ENCODE measurements at regions not wholly inside any gene's neighbourhood (a gene's known extent, or its start where the extent isn't known, plus 50 kb on each side); places are given as distances from the start of the nearest gene placed in this dataset.
"Not testable (repeated sequence)": the region's sequence is repeated elsewhere in the genome, so short reads cannot be mapped to it uniquely, and the experiment has no call there.

- no peak for DNase-seq
Measured at GRCh38 chr16:88325087-88325750, 57.5 kb upstream of the ZNF469 start.

- DNase-seq: no peak
Measured at GRCh38 chr16:88325976-88326375, 56.8 kb upstream of the ZNF469 start.

DNA sequence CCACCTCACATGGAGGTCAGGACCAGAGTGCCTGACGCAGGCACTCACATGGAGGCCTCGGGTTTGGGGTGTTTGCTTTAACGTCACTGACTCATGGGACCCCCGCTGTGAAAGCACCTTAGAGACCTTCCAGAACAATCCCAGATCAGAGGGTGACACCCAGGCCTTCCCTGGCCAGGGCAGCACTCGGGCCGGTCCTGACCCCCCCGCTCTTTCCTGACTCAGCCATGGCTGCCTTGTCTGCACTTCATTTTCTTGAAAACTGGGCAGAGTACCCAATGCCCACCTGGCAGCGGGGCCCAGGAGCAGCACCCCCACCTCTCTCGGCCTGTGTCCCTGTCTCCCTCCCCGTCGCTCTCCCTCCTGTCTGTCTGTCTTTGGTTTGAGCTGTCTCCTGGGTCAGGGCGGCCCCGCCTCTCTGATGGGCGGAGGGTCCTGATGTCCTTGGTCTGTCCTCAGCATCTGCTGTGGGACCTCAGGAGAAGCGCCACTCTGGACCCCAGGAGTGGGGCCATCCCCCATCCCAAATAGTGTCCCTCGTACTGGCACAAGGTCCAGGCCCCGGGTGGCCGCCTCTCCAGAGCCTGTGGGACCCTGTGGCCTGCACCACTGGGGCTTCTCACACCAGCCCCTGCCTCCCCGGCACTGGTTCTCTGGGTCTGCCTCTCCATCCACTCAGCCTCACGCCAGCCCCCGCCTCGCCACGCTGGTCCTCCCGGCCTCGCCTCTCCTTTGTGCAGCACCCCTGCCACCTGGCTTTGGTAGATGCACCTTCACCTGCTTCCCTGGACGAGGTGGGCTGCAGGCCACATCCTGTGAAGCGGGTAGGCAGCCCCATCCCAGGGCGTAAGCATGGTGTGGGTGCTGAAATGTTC is 55.9 kb upstream of the ZNF469 start:
- no peak for DNase-seq

DNA sequence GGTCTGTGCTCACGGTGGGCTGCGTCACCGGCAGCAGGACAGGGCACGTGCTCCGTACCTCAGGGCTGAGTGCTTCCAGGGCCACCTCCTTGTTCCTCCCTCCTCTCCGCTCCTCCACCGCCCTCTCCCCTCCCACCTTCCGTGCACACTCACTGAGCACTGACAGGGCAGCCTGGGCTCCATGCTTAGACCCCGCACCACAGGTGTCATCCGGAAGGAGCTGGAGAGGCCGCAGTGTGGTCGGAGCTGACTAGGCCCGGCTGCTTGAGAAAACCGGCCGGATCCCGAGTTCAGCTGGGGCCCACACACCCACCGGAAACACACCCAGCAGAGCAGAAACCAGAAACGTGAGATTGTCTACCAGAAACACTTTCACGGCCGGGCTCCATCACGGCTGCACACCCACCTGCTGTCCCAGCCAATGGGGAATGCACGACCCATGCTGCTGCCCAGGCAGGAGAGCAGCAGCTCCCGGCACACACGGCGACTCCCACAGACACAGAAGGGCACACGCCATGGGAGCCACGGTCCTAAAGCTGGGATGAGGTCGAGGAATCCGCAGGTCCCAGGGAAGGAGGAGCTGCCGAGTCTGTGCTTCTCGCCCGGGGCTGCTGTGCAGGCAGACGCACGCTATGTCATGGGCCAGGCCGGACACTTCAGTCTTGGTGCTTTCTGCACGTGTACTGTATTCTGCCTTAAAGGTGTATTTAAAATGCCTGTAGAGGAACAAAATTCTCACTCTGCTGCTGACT is 55.0 kb upstream of the ZNF469 start:
- DNase-seq: no peak

- DNase-seq: no peak
Measured at GRCh38 chr16:88328313-88328980, 54.3 kb upstream of the ZNF469 start.

DNA sequence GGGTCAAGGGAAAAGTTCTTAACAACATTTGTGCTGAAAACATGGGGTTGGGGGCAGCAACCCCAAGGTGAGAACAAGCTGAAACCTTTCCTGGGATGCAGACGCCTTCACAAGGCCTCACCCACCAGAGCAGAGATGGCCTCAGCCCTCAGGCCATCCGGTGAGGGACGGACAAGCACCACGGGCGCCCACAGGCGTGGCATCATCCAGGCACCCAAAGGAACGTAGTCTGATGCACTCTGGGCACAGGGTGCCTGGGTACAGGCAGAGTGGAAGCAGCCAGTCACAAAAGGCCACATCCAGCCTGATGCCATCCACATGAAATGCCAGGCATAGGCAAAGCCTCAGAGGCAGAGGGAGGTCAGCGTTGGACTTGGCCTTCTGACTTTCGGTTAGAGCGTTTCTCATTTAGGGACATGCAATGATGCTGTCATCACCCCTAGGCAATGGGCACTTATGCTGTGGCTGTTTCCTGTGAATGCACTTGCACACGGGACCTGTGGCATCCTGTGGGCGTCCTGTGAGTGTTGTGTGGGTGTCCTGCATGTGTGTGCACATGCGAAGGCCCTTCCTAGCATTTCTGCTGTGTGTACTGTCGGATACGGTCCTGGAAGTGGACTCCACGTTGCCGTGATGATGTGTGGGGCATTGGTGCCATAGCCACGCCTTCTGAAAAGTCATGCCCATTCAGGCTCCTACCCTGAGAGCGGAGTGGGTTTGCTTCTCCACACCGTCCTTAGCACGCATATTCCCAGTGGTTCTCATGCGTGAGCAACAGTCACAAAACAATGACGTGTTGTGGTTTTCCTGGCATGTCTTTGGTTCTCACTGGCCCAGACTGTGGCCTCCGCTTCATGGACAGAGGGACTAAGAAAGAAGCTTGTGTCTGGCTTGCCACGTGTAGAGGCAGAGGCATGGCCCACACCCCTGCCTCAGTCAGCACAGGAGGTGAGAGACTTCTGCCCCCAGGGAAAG is 52.7 kb upstream of the ZNF469 start:
- no peak for DNase-seq

DNA sequence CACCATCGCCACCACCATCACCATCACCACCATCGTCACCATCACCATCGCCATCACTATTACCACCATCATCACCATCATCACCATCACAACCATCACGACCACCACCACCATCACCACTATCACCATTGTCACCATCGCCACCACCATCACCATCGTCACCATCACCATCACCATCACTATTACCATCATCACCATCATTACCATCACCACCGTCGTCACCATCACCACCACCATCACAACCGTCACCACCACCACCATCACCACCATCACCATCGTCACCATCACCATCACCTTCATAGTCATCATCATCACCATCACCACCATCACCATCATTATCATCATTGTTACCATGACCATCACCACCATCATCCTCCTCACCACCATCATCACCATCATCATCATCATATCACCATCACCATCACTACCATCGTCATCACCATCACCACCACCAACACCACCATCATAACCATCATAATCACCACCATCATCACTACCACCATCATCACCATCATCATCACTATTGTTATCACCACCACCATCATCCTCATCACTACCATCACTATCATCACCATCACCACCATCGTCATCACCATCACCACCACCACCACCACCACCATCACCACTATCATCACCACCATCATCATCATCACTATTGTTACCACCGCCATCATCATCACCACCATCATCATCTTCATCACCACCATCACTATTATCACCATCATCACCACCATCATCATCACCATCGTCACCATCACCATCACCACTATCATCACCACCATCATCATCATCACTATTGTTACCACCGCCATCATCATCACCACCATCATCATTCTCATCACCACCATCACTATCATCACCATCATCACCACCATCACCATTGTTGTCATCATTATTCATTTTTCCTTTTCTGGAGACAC is 51.5 kb upstream of the ZNF469 start:
- DNase-seq: no peak

GRCh38 chr16:88331989-88332920 is 50.5 kb upstream of the ZNF469 start:
- no peak for DNase-seq

- not testable (repeated sequence) for DNase-seq
Measured at GRCh38 chr16:88332921-88333825, 49.6 kb upstream of the ZNF469 start.

Measured in NCI-H345 (cell line).